Hypothalamus (tissue), 51 donors: ENCODE measurements at regions not wholly inside any gene's neighbourhood (a gene's known extent, or its start where the extent isn't known, plus 50 kb on each side); places are given as distances from the start of the nearest gene placed in this dataset.
A peak's percentile ranks its signal among the peaks of the same experiment; 100 is the strongest.
"Not testable (repeated sequence)": the region's sequence is repeated elsewhere in the genome, so short reads cannot be mapped to it uniquely, and the experiment has no call there.

Source experiments
- DNase-seq, 51 donors: peaks; one replicate each; lab custom pipeline; 2025; lab: John Stamatoyannopoulos, UW

DNA sequence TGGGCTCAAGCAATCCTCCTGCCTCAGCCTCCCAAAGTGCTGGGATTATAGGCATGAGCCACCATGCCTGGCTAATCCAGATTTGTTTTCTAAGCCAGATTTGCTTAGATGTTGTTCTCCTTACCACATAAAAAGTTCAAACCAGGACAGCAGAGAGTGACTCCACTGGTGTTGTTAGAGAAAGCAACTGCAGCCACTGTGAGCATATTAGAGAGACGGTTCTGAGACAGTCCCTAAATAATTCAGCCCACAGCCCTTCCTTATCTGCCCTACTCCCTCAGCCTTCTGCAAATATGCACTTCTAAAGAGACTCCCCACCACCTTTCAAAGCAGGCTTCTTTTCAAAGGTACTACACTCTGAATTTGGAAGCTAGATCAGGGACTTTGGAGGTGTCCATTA is 96.1 kb downstream of the DRD1 start:
- no peak for DNase-seq

DNA sequence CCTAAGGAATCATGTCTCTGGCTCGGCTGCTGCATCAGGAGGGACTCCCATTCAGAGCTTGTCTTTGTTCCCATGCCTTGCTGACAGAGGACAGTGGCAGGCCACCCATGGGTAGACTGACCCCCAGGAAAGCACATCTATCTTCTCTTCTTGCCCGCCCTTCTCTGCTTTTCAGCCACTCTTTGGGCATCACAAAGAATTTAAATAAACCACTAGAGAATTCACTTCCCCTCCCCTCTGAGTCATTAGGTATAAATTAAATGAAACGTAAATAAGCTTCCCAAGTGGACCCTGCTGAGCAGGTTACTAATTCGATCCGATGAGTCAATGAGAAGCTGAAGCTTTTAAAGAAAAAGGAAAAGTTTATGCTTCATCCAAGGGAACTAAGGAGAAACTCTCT is 97.0 kb downstream of the DRD1 start:
- DNase-seq, result no peak

DNA sequence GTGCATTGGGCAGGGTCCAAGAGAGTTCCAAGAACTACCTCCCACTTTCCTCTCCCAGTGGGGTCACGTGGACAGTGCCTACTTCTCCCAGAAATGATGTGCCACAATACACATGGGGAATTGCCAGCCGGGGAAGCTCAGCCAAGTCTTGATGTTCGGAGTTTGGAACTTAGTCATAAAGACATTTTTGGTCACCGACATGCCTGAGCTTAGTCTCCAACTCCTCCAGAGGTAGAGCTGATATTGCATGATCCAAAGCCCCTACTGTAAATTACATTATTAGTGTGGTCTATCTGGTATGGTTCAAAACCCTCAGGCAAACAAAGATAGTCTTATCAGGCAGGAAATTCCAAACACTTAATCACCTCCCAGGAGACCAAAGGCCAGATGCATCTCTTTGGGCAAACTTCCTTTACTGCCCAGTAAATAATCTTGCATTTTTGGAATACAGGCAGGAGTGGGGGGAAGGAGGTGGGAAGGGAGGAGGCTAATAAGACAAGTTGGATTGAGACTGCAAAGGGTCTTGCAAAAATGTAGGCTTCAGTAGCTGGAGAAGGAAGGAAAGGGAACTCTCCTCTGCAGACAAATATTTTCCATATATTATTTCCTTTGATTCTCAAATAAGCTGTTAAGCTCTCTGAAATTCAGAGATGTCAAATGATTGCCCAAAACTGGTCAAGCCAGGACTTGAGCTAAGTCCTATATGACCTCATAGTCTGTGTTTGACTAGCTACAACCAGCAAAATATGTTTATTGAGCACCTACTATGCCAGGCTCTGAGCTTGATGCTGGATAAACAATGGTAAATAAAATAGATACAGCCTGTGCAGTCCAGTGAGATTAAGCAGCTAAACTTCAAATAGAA is 99.4 kb downstream of the DRD1 start:
- peak in 1 of 51 donors; percentile 24 for DNase-seq

DNA sequence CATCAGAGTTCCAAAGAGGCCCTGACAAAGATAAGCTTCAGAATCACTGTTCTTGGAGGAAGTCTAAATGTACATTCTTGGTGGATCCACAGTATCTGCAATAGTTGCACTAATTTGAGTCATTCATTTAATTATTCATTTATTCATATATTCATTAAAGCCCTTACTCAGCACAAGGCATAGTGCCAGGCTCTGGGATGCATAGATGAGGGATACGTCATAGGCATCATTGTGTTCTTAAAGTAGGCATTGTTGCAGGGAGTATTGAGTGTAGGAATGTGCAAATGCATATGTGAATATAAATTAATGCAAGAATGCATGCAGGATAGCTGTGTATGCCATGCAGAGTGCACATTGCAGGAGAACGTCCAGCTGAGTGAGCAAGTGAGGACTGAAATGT is 100.7 kb downstream of the DRD1 start:
- DNase-seq, result no peak

DNA sequence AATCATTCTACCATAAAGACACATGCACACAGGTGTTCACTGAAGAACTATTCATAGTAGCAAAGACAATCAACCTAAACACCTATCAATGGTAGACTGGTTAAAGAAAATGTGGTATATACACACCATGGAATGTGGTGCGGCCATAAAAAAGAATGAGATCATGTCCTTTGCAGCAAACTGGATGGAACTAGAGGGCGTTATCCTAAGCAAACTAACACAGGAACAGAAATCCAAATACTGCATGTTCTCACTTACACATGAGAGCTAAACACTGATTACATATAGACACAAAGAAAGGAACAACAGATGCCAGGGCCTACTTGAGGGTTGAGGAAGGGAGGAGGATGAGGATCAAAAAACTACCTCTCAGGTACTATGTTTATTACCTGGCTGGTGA is 103.8 kb downstream of the DRD1 start:
- DNase-seq, result no peak

DNA sequence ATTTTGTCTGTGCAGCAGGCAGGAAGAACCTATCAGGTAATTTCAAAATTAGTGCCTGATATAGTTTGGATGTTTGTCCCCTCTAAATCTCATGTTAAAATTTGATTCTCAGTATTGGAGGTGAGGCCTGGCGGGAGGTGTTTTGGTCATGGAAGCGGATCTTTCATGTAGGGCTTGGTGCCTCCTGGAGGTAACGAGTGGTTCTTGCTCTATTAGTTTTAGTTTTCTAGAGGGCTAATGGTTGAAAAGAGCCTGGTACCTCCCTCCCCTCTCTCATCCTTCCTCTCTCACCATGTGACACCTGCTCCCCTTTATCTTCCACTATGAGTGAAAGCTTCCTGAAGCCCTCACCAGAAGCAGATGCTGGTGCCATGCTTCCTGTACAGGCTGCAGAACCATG is 106.3 kb downstream of the DRD1 start:
- no peak for DNase-seq

DNA sequence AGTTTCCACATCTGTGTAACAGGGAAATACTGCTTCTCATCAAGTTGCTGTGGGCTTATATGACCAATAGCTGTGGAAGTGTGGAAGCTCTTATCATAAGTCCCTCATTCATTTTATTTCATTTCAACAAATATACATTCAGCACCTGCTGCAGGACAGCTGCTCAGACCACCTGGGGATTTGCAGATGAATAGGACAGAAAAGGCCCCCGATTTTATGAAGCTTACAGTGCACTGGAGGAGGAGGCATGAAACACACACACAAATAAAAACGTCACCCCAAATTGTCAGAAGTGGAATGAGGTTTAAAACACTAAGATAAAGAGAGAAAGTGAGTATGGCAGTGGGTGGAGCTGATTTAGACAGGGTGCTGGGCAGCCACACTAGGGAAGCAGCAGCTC is 107.2 kb downstream of the DRD1 start:
- no peak for DNase-seq

DNA sequence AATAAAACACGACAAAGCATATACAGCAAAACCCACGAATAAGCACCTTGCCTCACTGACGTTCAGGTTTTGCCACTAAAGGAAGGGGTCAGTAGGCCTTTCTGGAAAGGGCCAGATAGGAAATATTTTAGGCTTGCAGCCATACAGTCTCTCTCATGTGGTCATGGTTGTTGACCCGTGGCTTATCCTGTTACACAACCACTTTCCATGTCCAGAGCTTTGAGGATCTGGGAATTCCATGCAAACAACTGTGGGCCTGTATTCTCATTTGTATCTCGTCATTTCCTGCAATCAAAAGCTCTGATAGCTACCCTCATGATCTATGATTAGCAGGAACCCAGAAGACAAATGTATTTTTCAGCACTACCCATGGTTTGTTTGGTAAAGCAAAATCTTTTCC is 108.3 kb downstream of the DRD1 start:
- no peak for DNase-seq

DNA sequence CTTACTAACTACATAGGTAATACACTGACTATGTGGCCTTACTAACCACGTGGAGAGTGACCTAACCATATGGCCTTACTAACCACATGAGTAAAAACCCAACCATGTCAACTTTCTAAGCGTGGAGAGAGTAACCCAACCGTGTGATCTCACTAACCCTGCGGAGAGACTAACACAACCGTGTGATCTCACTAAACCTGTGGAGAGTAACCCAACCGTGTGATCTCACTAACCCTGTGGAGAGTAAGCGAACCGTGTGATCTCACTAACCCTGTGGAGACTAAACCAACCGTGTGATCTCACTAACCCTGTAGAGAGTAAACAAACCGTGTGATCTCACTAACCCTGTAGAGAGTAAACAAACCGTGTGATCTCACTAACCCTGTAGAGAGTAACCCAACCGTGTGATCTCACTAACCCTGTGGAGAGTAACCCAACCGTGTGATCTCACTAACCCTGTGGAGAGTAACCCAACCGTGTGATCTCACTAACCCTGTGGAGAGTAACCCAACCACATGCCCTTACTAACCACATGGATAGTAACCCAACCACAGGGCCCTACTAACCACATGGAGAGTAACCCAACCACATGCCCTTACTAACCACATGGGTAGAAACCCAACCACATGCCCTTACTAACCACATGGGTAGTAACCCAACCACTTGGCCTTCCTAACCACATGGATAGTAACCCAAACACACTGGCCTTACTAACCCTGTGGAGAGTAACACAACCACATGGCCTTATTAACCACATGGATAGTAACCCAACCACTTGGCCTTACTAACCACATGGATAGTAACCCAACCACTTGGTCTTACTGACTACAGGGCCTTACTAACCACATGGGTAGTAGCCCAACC is 112.6 kb downstream of the DRD1 start:
- DNase-seq, result not testable (repeated sequence)

DNA sequence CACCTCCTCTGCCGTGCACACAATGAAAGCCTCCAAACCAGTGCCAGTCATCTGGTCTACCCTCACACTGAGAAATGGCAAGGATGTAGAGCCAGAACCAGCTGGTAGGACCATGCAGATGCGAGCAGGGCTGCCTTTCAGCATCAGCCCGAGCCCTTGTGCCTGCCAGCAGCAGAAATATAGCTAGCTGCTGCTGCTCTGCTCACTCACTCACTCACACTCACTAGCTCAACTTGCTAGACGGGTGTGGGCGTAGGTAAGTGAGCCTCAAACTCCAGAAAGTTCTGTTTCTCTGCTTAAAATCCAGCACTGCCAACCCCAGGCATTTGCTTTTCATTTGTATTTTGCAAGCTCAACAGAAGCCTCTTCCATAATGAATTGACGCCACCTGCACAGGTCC is 114.0 kb downstream of the DRD1 start:
- peak in 1 of 51 donors; percentile 39 for DNase-seq

DNA sequence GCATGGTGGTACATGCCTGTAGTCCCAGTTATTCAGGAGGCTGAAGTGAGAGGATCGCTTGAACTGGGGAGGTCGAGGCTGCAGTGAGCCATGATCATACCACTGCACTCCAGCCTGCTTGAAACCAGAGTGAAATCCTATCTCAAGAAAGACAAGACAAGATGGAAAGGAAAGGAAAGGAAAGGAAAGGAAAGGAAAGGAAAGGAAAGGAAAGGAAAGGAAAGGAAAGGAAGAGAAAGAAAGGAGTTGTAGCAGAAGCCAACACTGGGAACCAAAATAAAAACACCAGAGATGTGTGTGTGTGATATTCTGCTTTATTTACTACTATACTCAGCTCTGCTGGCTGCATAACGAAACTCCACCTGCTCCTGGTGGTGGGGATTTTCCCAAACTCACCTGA is 115.3 kb downstream of the DRD1 start:
- DNase-seq, result no peak

DNA sequence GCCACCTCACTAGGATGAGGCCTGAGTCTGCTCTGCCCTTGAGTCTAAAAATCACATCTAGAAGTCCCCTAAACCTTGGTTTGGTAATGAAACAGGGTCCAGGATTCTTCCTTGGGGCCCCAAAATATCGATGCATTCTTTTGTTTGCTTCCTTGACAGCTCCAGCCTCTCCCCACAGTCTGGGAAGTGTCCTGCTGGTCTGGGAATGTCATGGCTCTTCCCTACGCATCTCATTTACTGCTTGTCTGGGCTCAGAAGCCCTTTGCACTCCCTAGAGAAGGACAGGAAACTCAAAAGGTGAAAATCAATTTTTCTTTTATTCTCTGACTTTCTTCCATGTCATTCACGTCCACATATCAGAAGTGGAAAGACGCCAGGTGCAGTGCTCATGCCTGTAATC is 115.8 kb downstream of the DRD1 start:
- no peak for DNase-seq

DNA sequence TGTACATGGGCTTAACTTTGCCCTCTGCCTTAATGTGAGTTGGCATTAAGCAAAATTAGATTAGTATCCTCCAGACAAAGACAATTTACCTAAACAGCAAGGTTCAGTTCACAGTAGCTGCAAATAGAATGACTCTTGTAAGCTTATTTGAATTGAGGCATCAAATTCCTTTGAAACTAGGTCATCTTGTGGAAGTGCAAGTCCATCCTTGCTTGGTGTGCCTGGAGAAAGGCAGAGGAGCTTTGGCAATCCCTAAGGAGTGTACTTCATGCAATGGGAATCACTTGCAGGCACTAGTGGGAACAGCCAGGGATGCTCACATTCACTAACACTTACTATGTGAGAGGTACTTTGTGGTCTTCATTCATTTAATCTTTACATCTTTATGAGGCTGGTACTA is 118.3 kb downstream of the DRD1 start:
- no peak for DNase-seq

DNA sequence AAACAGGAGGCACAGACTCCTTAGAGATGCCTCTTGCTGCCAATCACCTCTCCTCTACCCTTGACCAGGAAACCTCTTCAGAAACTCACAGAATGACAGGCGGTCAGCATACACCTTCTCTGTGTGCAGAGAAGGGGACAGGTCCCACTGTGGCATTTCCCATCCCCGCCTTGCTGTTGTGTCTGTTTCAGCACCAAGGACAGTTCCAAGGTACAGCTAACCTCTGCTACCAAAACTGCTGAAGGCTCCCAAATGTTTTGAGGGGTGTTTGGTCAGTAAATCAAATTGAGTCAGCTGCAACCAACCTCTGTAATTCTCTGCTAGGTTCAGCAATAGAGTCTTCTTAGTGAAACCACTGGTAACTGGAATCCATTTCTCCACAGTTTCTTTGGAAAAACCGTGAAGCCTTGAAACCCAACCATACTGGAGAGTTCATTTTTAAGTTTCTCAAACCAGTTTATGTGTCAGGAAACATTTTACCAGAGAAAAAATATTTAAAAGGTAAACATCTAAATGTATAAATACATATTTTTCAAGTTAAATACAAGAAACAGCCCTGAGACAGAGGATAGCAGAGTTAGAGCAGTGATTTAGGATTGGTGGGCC is 122.0 kb downstream of the DRD1 start:
- no peak for DNase-seq

DNA sequence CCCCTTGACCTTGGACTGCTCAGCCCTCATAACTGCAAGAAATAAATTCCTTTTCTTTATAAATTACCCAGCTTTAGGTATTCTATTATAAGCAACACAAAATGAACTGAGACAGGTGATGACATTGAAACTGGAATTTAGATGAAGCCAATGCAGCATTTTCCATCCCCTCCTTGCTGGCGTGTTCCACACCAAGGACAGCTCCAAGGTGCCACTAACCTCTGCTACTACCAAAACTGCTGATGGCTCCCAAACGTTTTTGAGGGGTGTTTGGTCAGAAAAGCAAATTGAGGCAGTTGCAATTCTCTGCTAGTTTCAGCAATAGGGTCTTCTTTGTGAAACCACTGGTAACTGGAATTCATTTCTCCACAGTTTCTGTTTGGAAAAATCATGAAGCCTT is 124.8 kb downstream of the DRD1 start:
- no peak for DNase-seq

DNA sequence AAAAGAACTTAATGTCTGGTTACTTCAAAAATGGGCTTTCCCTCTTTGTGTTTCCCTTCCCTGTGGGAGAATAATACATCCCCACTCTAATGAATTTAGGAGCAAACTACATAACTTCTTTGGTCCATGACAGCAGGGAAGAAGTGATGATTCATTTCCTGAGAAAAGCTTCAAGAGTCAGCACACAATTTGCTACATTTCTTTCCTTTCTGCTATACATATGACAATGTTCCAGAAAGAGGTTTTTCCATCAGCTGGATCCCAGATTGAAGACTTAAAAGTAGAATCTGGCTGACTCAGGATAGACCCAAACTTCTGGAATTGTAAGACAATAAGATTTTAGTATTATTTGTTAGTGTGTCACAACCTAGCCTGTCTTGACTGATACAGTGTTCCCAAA is 126.1 kb downstream of the DRD1 start:
- DNase-seq, result no peak

DNA sequence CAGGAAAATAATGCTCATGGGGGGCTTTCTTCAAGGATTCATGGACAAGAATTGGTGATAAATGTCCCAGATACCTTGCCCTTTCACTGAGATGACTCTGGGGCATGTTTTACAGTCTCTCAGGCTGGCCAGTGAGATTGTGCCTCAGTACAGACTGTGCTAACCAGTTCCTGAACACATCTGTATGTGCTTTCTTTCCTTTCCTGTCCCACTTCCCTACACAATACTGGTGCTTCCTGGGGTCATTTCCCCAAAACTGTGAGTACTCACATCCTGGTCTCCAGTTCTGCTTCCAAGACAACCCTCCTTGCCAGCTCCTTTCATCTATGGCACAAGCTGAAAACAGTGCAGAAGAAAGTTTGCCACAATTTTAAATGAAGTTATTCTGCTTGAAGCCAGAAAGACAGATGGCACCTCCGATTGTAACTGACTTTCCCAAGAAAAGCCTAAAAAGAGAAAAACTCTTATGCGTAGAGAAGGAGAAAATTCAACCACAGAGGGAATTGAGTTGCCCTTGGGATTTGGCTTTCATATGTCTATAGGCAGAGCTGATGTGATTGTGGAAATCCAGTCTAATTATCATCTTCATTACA is 134.7 kb downstream of the DRD1 start:
- no peak for DNase-seq

DNA sequence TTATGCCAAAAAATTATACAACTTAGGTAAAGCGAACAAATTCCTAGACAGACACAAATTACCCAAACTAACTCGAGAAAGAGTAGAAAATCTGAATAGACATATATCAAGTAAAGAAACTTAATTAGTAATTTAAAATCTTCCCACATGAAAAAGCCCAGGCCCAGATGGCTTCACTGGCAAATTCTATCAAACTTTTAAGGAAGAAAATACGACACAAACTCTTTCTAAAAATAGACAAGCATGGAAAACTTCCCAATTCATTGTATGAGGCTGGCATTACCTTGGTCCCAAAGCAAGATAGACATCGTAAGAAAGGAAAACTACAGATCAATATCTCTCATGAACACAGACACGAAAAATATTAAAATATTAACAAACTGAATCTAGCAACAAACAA is 135.3 kb downstream of the DRD1 start:
- DNase-seq, result no peak

DNA sequence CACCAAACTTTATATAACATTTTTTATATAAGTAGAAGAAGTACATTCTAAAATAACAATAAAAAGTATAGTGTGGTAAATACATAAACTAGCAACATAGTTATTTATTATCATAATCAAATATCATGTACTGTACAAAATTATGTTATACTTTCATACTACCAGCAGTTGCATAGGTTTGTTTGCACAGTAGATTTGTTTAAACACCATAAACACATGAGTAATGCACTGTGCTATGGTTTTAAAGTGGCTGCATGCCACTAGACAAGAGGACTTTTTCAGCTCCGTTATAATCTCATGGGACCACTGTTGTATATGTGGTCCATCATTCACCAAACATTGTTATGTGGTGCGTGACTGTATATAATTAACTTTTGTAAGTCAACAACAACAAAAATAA is 137.6 kb downstream of the DRD1 start:
- DNase-seq, result no peak

DNA sequence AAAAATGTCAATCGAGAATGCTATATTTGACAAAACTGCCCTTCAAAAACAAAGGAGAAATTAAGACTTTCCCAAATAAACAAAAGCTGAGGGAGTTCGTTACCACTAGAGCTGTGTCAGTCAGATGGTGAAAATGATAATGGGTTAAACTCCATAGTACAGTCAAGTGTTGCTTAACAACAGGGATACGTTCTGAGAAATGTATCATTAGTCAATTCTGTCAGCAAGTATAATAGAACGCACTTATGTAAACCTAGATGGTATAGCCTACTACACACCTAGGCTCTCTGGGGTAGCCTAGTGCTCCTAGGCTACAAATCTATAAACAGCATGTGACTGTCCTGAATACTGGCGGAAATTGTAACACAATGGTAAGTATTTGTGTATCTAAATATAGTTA is 138.7 kb downstream of the DRD1 start:
- no peak for DNase-seq

DNA sequence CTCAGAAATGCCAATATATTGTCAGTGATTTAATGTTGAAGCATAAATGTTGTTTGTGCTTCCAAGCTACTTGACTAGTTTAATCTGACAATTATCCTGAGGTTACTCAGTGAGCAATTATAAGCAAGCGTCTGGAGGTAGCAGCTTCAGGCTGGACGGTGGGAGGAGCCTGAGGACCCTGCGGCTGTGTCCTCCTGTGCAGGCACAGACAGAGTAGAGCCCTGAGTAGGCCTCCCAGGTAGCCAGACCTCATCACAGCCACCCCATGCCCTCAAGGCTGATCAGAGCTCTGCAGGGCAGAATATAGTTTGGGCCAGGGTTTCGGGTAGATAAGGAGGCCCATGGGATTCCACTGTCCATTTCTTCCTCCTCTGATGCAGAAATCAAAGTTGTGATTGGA is 153.6 kb downstream of the DRD1 start:
- no peak for DNase-seq
